ENCODE measurements at regions not wholly inside any gene's neighbourhood (a gene's known extent, or its start where the extent isn't known, plus 50 kb on each side); places are given as distances from the start of the nearest gene placed in this dataset.

GRCh38 chr12:98297538-98297937 is 217.9 kb upstream of the TMPO start:
- Histone ChIP-seq H3K4me3 (replicated peaks in 1 of 3) (no peak overlapping the region), H3K27ac (no peak overlapping the region), H3K9me3 (no peaks in the 10 kb centered on the region), H3K36me3 (no peaks in the 10 kb centered on the region), H3K27me3 (no peaks in the 10 kb centered on the region), H3K4me1 (no peaks in the 10 kb centered on the region)
- DNase-seq, result no peak
- 45 to 62% methylated on average over 3 of the region's 3 CpGs for WGBS, 2 donors
- intact Hi-C loops (cut with DNase I), result no loop called here
- TF ChIP-seq POLR2A (IDR thresholded peaks at IDR 0.05) (no peak), CTCF (IDR thresholded peaks at IDR 0.05) (no peak)

DNA sequence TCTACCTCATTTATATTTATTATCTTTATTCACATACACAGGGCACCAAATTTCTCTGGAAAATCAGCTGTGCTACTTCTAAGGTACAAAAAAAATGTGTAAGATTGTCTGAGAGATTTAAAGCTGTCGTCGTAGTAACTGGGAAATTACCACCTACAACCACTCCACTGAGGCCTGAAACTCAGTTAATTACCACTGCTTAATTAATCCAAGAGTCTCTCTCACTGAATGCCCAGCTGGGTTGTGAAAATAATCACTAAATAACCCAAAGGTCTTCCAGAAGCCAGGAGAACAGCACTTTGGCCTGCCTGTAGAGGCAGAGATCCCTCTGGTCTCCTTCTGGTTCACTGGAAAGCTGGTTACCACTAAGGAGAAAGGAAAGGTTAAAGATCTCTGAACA is 207.2 kb upstream of the TMPO start:
- Histone ChIP-seq H3K36me3 (no peaks in the 10 kb centered on the region), H3K27ac (no peak overlapping the region), H3K4me1 (no peaks in the 10 kb centered on the region), H3K27me3 (no peaks in the 10 kb centered on the region), H3K9me3 (no peaks in the 10 kb centered on the region), H3K4me3 (replicated peaks in 1 of 3) (no peak overlapping the region)
- intact Hi-C loops (cut with DNase I), result no loop called here
- WGBS, 2 donors, result 86 to 92% methylated on average over 2 of the region's 2 CpGs
- DNase-seq, result no peak
- TF ChIP-seq POLR2A (IDR thresholded peaks at IDR 0.05) (no peak), CTCF (IDR thresholded peaks at IDR 0.05) (no peak)

DNA sequence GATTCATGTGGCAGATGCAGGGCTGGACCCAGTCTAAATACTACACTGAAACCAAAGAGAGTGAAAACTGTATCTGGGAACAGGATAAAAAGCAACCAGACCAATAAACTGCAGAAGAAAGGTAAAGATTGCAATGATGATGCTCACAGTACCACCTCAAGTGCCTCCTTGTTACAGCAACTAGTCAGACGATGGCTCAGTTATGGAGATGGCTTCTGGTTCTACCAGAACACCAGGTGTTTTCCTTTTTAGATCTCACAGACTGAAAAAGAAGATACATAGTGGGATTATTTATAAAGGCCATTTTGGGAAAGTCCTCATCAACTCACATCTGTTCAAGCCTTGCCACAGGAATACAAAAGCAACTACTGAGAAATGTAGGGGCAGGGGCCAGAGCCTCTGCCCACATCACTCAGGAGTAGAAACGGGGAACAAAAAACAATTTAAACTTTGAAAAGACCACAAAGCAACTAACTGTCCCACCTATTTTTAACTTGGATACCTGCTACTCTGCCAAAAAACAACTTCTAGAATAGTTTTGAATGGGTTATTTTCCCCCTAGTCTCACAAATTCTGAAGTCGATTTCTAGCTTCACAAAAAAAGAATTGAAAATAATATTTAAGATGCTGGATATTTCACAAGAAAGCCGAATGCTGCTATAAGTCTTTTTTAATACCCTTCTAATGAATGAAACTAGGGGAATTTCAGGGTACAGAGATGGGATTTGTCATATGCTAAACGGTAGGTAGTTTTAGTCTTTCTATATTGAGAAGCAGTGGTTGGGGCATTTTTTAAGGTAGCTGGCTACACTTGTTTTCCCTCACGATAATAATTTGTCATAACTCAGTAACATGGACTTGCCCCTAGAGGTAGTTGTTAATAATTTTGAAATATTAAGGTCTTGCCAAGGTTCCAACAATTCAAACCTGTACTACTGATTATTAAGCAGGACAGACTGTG is 197.2 kb upstream of the TMPO start:
- 76 to 77% methylated on average over 6 of the region's 6 CpGs for WGBS, 2 donors
- no peak for DNase-seq
- TF ChIP-seq CTCF (IDR thresholded peaks at IDR 0.05), result no peak
- no peak for TF ChIP-seq POLR2A (IDR thresholded peaks at IDR 0.05)
- no peaks in the 10 kb centered on the region for H3K4me1 ChIP-seq
- no peaks in the 10 kb centered on the region for H3K27me3 ChIP-seq
- intact Hi-C loops (cut with DNase I), result no loop called here
- no peaks in the 10 kb centered on the region for H3K36me3 ChIP-seq
- no peaks in the 10 kb centered on the region for H3K9me3 ChIP-seq
- no peak overlapping the region for H3K4me3 ChIP-seq (replicated peaks in 1 of 3)
- H3K27ac ChIP-seq, result no peak overlapping the region

DNA sequence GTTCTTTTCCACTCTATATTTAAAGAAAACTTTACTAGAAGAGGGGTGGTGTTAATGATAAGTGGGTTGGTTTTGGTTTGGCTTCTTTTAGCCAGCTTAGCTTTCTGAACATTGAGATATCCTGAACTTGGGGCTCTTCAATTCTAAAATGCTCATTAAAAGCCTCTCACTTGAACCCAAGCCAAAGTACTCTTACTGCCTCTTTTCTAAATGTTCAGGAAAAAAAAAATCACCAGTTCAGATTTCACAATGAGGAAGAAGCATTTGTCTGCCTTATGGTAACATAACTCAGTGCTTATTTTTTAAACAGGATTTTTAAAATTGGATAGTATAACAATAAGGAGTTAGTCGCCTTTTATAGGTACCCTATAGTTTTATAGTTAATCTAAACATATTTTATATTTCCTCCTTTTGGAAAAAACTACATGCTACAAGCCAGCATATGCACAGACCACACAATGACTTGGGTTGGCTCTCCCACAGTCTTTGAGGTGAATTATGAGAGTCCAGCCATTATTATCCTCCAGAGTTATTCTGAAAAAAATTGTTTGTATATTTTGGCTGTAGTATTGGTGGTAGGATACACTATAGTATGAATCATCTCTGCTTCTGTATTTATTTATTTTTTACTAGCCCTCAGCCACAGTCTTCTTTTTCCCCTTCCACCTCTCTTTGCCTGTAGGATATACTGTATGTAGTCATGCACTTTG is 195.5 kb upstream of the TMPO start:
- no peaks in the 10 kb centered on the region for H3K36me3 ChIP-seq
- H3K27ac ChIP-seq, result no peak overlapping the region
- WGBS, 2 donors, result 56 to 65% methylated on average over 1 of the region's 1 CpG
- H3K4me3 ChIP-seq (replicated peaks in 1 of 3), result no peak overlapping the region
- no peak for DNase-seq
- no peaks in the 10 kb centered on the region for H3K9me3 ChIP-seq
- no peaks in the 10 kb centered on the region for H3K27me3 ChIP-seq
- no peaks in the 10 kb centered on the region for H3K4me1 ChIP-seq
- intact Hi-C loops (cut with DNase I), result no loop called here
- TF ChIP-seq POLR2A (IDR thresholded peaks at IDR 0.05) (no peak), CTCF (IDR thresholded peaks at IDR 0.05) (no peak)

- DNase-seq, result no peak
- no peaks in the 10 kb centered on the region for H3K9me3 ChIP-seq
- no peaks in the 10 kb centered on the region for H3K4me1 ChIP-seq
- TF ChIP-seq POLR2A (IDR thresholded peaks at IDR 0.05) (no peak), CTCF (IDR thresholded peaks at IDR 0.05) (no peak)
- intact Hi-C loops (cut with DNase I), result no loop called here
- no peak overlapping the region for H3K27ac ChIP-seq
- no peak overlapping the region for H3K4me3 ChIP-seq (replicated peaks in 1 of 3)
- H3K27me3 ChIP-seq, result no peaks in the 10 kb centered on the region
- no peaks in the 10 kb centered on the region for H3K36me3 ChIP-seq
These were observed 190.4 kb upstream of the TMPO start for GRCh38 chr12:98325003-98325402.

Data from thyroid gland (tissue), 4 donors.